DMS53 treated with DMSO at 0.1 percent for 48 hours (cell line): ENCODE measurements at regions not wholly inside any gene's neighbourhood (a gene's known extent, or its start where the extent isn't known, plus 50 kb on each side); places are given as distances from the start of the nearest gene placed in this dataset.
"Not testable (repeated sequence)": the region's sequence is repeated elsewhere in the genome, so short reads cannot be mapped to it uniquely, and the experiment has no call there.

Source experiments
- DNase-seq: peaks from one replicate; lab custom pipeline; 2025; ENCODE audit not compliant: unreplicated experiment; lab: John Stamatoyannopoulos, UW

- DNase-seq: no peak
Measured at GRCh38 chr6:134420614-134421181, 102.8 kb upstream of the SGK1 start.

GRCh38 chr6:134419716-134420115 is 101.8 kb upstream of the SGK1 start:
- DNase-seq: no peak

GRCh38 chr6:134416418-134417154 is 98.7 kb upstream of the SGK1 start:
- no peak for DNase-seq

DNA sequence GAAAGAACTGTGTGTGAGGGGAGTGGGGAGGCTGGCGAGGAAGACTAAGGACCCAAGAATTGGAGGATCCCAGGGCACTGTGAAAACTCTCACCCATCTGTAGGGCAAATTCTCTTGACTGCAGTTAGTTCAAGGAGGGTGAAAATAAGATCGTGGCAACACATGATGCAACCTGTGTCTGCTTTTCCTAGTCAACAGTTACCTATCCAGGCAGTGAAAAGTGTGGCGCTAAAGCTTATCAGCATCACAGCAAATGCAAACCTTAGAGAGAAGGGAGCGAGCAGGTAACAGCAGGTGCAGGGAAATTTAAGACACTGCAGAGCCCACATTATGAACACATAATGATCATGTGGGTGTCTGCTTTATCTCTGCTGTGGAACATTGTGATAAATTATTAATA is 97.7 kb upstream of the SGK1 start:
- DNase-seq: no peak

- DNase-seq: no peak
Measured at GRCh38 chr6:134415194-134415593, 97.3 kb upstream of the SGK1 start.

DNA sequence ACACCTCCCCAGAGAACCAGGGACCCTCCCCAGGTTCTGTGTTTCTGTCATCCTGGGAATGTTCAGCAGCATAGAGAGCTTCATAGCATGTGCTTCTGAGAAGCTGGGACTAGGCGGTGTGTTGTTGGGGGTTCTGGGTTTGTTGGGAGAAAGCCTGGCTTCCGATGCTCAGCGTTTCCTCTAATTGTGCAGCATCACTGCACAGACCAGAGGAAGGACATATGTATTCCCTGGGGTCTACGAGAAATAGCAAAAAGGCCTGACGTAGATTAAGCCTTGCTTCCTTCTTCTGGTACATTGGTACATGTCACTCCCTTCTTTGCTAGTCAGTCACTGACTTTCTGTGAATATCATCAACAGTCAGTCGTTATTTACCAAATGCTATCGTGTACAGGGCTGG is 96.9 kb upstream of the SGK1 start:
- no peak for DNase-seq

DNA sequence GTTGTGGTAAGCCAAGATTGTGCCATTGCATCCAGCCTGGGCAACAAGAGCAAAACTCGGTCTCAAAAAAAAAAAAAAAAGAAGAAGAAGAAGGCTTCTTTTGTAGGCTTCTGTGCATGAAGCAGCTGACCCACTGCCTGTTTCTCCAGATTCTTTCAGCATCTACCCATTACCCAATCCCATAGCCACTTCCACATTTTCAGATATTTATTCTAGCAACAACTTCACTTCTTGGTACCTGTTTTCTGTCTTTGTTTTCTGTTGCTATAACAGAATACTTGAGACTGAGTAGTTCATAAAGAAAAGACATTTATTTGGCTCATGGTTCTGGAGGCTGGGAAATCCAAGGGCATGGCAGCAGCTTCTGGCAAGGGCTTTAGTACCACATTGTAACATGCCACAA is 95.3 kb upstream of the SGK1 start:
- no peak for DNase-seq

DNA sequence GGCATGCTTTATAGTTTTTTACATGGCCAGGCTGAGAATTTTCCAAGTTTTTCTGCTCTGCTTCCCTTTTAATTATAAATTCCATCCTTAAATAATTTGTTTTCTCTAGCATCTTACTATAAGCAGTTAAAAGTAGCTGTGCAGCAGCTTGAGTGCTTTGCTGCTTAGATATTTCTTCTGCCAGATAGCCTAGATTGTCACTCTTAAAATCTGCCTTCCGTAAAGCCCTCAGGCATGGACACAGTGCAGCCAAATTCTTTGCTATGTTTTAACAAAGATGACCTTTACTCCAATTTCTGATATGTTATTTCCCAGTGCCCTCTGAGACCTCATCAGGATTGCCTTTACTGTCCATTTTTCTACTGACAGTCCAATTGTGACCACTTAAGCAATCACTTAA is 92.6 kb upstream of the SGK1 start:
- no peak for DNase-seq

GRCh38 chr6:134407791-134408190 is 89.9 kb upstream of the SGK1 start:
- DNase-seq: no peak

DNA sequence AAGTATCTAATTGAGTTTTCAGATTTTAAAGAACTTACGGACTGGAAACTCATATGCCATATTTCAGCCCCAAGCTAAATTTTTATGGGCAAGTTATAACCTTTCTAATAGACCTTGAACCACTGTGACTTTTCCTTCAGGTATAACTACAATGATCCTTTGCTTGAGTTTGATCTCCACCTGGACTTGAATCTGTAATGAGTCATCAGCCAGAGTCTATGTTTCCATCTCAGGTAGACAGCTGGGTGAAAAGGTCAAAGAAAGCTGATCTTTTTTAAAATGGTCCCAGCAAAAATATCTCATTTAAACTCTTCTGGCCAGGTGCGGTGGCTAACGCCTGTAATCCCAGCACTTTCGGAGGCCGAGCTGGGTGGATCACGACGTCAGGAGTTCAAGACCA is 88.4 kb upstream of the SGK1 start:
- no peak for DNase-seq

DNA sequence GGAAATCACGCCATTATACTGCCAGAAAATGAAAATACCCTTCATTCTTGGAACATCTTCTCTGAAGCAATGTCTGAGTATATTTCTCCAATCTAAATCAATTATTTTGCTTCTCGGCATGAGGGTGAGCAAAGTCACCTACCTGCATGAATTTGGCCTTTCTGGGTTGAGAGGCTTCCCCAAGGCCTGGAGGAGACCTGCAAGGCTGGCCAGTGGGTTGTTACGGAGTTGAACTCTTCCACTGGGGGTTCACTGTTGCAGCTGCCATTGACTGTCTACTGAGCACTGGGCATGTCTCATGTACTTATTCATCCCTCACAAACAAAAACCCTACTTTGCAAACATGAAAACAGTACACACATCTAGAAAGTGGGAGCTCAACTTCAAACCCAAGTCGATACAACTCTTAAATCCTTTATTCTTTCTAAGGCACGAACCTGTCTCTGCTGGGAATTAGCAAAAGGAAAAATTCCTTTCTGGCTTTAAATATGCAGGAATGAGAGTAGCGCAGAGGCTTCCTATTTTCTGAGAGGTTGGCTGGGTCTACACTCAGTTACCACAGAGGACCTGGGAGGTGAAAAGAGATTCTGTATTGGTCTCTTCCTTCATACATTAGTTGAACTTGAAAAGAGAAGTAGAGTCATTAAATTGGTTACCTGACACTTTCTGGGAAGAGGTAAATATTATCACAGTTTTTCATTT is 87.6 kb upstream of the SGK1 start:
- no peak for DNase-seq

- not testable (repeated sequence) for DNase-seq
Measured at GRCh38 chr6:134403312-134403711, 85.4 kb upstream of the SGK1 start.

GRCh38 chr6:134402372-134402984 is 84.6 kb upstream of the SGK1 start:
- no peak for DNase-seq

DNA sequence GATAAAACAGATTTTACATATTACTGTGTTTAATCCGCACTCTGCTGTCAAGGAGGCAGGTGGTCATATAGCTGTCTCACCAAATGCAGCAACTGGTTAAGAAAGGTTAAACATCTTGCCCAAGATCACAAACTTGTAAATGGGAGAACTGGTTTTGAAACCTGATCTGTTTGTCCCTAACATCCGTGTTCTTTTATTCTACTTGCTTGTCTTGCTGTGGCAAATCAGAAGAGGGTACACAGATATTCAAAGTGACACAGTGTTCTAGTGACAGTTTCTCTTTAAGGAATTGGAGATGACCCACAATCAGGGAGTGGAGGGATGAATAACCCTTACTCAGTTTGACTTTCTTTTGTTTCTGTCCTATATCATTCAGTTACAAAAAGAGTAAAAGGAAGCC is 83.0 kb upstream of the SGK1 start:
- DNase-seq: no peak

GRCh38 chr6:134398453-134398852 is 80.5 kb upstream of the SGK1 start:
- DNase-seq: no peak

DNA sequence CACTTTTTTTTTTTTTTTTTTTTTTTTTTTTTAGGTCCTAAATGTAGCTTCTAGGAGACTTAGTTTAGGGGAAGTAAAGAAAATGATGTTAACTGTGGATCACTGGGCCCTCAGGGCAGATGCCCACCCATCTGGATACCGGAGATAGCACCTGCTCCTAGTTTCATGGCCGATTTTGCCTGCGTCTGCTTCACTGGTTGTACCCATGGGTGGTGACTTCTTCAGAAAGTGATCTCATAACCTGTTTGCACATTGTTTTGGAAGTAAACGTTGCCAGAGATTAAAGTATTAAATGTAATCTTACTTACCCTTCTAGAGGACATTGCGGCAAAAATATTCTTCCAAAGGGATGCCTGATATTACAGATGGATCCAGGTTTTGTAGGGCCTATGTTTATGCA is 79.8 kb upstream of the SGK1 start:
- no peak for DNase-seq

DNA sequence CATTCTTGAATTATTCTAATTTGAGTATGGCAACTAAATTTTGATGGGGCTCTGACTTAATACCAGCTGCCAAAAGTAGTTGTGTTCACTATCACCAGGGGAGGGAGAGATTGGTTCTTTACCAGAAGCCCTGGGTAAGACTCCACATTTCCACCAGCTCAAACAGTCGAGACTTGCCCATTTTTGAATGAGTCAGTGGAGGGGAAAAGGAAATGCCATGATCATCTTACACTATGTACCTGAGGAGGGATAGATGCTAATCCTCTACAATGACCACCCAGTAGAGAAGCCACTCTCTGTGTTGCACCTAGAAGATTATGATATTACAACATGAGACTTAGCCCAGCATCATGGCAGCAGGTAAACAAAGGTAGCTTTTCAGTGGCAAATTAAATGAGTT is 77.0 kb upstream of the SGK1 start:
- DNase-seq: no peak

- DNase-seq: no peak
Measured at GRCh38 chr6:134394208-134394607, 76.3 kb upstream of the SGK1 start.

GRCh38 chr6:134391205-134391604 is 73.3 kb upstream of the SGK1 start:
- DNase-seq: no peak

DNA sequence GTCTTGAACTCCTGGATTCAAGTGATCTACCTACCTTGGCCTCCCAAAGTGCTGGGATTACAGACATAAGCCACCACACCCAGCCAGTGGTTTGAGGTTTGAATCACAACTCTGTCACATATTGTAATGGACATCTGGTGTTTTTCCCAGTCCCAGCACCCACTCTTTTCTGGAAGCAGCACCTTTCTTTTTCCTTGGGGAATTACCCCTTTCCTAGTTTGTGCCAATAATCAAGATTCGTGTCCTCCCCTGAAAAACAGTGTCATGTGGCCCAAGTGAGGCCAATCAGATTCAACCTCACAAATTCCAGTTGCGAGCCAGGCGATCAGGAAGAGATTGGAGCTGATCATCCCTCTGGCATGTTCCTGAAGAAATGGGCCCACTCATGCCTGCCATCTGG is 71.7 kb upstream of the SGK1 start:
- DNase-seq: no peak

DNA sequence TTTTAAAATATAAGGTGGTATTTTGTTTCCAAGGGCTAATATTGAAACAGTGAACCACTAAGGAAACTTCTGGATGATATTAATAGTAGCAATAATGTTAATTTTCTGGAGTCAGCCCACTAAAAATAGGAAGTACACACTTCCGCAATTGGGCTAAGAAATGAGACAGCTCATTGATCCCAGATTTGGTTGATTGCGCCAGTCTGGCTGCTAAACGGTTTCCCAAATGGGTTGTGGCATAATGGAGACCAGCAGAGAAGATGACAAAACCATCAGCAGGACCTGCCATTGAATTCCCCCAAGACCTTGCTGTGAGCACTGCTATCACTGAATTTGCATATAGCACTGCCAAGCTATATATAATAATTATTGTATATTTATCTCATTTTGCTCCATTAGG is 71.2 kb upstream of the SGK1 start:
- no peak for DNase-seq

GRCh38 chr6:134386482-134386881 is 68.6 kb upstream of the SGK1 start:
- DNase-seq: not testable (repeated sequence)
